Ishikawa (cell line): ENCODE measurements at regions not wholly inside any gene's neighbourhood (a gene's known extent, or its start where the extent isn't known, plus 50 kb on each side); places are given as distances from the start of the nearest gene placed in this dataset.

Experiments used
- CEBPB ChIP-seq: IDR thresholded peaks from 2 replicates; pipeline ENCODE4 v1.6.1; 2012
- EP300 ChIP-seq: IDR thresholded peaks from 2 replicates; pipeline ENCODE4 v1.6.1; 2012; ENCODE audit warnings: borderline replicate concordance
- MAX ChIP-seq: IDR thresholded peaks from 2 replicates; pipeline ENCODE4 v1.6.1; 2012
- RAD21 ChIP-seq: IDR thresholded peaks from 2 replicates; pipeline ENCODE4 v1.6.1; 2012; ENCODE audit warnings: low read depth
- TAF1 ChIP-seq: IDR thresholded peaks from 2 replicates; pipeline ENCODE4 v1.6.1; 2012; ENCODE audit warnings: low read depth, mild to moderate bottlenecking
- TCF12 ChIP-seq: IDR thresholded peaks from 2 replicates; pipeline ENCODE4 v1.6.1; 2012; ENCODE audit warnings: low read depth
- YY1 ChIP-seq: IDR thresholded peaks from 2 replicates; pipeline ENCODE4 v1.6.1; 2012; ENCODE audit warnings: low read depth
- TF ChIP-seq, protein P1 (sequence below): IDR thresholded peaks from 2 replicates; pipeline ENCODE4 v1.6.1; 2012; ENCODE audit warnings: low read depth, mild to moderate bottlenecking
- TF ChIP-seq, protein P2 (sequence below): IDR thresholded peaks from 2 replicates; pipeline ENCODE4 v1.6.1; 2012

DNA sequence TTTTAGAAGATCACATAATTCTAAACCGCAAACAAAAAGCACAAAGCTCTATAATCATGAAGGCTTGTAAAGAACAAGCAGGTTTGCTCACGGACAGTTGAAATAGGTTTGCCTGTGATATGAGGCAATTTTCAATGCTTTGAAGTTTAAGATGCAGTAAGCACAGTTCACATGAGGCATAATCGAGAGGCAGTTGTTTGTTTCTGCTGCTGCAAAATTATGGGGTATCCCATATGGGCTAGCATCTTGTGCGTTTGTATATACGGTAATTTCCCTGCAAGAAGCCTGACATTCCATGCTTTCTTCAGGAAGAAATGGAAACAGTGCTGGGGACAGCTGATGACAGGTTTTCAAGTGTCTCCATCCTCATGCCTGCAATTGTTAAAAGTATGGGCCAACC lies 94.6 kb upstream of the MC3R start:
- TF ChIP-seq YY1 = no peak
- TF ChIP-seq TAF1 = no peak
- no peak for TF ChIP-seq CEBPB
- TF ChIP-seq EP300 = no peak
- TF ChIP-seq RAD21 = no peak
- TF ChIP-seq MAX = no peak
- TF ChIP-seq, protein P1, sequence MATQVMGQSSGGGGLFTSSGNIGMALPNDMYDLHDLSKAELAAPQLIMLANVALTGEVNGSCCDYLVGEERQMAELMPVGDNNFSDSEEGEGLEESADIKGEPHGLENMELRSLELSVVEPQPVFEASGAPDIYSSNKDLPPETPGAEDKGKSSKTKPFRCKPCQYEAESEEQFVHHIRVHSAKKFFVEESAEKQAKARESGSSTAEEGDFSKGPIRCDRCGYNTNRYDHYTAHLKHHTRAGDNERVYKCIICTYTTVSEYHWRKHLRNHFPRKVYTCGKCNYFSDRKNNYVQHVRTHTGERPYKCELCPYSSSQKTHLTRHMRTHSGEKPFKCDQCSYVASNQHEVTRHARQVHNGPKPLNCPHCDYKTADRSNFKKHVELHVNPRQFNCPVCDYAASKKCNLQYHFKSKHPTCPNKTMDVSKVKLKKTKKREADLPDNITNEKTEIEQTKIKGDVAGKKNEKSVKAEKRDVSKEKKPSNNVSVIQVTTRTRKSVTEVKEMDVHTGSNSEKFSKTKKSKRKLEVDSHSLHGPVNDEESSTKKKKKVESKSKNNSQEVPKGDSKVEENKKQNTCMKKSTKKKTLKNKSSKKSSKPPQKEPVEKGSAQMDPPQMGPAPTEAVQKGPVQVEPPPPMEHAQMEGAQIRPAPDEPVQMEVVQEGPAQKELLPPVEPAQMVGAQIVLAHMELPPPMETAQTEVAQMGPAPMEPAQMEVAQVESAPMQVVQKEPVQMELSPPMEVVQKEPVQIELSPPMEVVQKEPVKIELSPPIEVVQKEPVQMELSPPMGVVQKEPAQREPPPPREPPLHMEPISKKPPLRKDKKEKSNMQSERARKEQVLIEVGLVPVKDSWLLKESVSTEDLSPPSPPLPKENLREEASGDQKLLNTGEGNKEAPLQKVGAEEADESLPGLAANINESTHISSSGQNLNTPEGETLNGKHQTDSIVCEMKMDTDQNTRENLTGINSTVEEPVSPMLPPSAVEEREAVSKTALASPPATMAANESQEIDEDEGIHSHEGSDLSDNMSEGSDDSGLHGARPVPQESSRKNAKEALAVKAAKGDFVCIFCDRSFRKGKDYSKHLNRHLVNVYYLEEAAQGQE = no peak
- no peak for TF ChIP-seq TCF12
- TF ChIP-seq, protein P2, sequence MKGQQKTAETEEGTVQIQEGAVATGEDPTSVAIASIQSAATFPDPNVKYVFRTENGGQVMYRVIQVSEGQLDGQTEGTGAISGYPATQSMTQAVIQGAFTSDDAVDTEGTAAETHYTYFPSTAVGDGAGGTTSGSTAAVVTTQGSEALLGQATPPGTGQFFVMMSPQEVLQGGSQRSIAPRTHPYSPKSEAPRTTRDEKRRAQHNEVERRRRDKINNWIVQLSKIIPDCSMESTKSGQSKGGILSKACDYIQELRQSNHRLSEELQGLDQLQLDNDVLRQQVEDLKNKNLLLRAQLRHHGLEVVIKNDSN = no peak
